GM03348 (cell line): ENCODE measurements at regions not wholly inside any gene's neighbourhood (a gene's known extent, or its start where the extent isn't known, plus 50 kb on each side); places are given as distances from the start of the nearest gene placed in this dataset.
"Not testable (repeated sequence)": the region's sequence is repeated elsewhere in the genome, so short reads cannot be mapped to it uniquely, and the experiment has no call there.

ENCODE experiments used
- DNase-seq: peaks from one replicate; pipeline ENCODE4 v3.0.0; 2012; ENCODE audit warnings: low spot score

DNA sequence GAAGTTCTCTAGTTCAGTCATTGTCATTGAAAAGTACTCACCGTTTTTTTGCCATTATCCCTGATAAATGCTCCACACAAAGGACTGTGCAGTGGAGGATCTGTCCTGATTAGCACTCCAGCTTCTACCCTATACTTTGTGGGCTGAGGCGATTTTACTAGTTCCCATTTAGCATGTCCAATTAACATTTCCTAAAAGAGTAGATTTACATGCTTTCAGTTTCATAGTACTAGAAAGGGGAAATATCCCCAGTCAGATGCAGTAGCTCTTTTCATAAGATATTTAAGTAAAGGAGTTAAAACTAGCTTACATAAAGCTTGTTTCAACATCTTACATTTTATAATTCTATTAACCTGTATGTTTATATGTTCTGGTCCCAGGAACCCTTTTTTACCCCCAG is 144.9 kb upstream of the APOOL start:
- DNase-seq = not testable (repeated sequence)

DNA sequence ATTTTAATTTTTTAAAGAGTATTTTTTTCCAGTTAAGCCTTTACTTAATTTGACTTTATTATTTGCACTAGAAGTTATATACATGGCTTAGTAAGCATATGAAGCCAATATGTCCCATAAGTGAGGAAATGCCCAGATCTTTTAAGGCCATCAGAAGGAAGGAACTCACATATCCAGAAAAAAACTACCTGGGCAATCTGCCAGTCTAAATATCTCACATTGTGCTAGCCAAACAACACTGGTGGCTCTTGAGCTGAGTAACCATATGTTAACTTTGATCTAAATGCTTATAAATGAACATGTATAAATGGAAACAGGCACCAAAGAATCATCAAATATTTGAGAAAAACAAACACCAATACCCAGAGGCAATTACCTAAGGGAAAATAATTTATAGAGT is 138.6 kb upstream of the APOOL start:
- no peak for DNase-seq

DNA sequence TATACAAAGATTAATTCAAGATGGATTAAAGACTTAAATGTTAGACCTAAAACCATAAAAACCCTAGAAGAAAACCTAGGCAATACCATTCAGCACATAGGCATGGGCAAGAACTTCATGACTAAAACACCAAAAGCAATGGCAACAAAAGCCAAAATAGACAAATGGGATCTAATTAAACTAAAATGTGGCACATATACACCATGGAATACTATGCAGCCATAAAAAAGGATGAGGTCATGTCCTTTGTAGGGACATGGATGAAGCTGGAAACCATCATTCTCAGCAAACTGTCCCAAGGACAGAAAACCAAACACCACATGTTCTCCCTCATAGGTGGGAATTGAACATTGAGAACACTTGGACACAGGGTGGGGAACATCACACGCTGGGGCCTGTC is 133.4 kb upstream of the APOOL start:
- not testable (repeated sequence) for DNase-seq

DNA sequence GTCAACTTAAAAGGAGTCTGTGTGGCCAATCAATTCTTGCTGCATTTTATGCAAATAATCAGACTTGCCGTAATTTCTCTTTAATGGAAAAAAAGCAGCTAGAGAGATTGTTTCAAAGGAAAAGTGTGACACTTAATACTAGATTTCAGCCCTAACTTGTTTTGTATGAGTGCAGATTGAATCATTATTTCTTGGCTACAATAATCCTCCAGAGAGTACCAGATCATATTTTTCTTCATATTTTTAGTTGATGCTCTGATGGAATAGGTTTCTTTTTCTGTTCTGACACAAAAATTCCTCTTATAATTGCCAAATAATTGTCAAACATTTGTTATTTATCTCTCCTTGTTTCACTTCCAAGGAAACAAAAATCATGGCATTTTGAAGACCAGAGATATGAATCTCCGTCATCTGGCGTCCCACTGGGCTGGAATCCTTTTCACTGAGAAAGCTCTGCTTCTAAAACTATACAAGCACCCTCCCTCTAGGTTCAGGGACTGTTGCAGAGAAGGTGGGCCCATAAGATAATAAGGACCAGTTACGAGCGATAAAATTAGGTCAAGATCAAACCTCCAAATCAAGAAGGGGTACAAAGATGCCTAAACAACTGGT is 131.4 kb upstream of the APOOL start:
- not testable (repeated sequence) for DNase-seq

DNA sequence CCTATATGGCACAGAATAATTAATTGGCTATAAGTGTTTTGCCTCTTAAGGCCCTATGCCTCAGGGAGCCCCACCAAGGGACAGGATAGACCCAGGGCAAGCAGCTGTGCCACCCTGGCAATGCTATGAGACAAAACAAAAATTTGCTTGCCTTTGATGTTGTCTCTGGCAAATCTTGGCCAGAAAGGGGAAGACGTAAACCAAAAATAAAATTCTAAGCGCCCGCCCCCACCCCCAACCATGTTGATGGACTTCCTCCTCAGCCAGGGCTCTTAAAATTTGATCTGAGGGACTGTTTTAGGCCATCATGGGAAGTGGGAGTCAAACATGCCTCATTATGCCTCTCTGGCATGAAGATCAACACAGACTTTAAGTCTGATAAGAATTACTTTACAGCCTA is 130.5 kb upstream of the APOOL start:
- DNase-seq = no peak

DNA sequence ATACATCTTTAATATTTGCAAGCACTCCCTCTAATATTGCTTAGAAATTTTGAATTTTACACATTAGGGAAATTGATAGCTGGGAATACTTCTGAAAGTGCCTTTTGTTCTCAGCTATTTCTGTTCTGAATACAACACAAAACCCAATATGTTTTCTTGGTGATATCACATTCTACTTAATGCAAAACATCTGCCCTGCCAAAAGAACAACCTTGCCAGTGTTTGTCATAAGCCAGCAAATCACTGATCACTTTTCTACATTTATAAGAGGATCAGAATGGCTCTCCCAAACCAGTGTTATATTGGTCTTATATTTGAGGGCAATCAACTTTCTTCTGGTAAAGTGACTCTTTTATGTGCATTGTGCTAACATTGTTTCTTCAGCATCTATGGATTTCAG is 126.8 kb upstream of the APOOL start:
- no peak for DNase-seq

DNA sequence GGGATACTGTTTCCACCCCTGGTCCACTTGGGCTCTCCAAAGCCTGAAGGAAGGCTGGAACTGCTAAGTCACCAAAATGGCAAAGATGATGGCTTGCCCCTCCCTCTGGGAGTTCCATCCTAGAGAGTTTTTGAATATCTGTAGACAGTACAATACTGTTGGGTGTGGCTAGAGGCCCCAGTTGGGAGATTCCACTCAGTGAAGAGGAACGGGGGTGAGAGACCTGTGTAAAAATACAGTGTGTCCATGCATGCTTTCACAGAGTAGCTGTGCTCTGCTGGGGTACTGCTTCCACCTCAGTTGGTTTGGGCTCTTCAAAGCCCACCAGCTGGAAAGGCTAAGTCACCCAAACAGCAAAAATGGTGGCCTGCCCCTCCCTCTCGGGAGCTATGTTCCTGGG is 109.8 kb upstream of the APOOL start:
- DNase-seq = no peak

DNA sequence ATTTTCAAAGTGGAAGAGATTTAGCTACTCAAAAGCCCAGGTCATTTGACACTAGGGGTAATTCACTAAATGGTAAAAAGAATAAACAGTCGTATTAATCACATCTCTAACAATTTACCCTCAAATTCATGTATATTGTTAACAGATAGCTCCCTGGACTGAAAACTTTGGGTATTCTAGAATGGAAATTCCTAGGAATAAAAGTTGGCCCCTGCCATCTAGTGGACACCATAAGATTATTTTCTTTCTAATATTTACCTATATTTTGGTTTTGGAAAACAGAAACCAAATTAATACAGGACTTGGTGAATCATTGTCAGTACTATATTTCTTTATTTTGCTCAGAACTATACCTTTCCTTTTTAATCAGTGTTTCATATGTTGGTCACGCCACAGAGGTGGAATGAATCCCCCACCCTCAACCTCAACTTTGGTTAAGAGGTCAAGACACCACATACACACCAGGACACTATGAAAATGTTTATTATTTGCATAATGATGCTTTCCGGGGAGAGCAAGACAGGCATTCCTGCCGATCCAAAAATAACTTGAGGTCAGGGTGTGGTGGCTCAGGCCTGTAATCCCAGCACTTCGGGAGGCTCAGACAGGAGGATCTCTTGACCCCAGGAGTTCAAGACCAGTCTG is 96.2 kb upstream of the APOOL start:
- DNase-seq = peak; percentile 7

DNA sequence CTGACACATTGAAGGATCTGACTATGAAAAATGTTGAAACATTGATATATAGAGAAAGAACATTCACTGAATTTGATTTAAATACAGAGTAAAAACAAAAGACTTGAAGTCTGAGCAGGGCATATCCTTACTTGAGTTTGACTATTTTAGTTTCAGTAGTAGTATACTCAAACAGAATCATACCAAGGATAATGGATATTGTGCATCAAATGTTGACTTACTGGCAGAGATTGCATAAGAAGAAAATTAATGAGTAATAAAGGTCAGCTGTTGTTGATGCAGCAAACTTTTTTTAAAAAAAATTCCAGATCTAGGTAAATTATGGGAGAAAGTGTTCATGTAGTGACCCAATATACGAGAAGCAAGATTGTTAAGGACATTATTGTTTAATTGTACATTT is 94.5 kb upstream of the APOOL start:
- DNase-seq = no peak

DNA sequence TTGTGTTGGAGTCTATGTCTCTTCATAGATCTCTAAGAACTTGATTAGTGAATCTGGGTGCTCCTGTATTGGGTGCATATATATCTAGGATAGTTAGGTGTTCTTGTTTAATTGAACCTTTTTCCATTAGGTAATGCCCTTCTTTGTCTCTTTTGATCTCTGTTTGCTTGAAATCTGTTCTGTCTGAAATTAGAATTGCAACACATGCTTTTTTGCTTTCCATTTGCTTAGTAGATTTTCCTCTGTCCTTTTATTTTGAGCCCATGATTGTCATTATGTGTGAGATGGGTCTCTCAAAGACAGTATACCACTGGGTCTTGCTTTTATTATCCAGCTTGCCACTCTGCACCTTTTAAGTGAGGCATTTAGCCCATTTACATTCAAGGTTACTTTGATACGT is 79.1 kb upstream of the APOOL start:
- DNase-seq = no peak

DNA sequence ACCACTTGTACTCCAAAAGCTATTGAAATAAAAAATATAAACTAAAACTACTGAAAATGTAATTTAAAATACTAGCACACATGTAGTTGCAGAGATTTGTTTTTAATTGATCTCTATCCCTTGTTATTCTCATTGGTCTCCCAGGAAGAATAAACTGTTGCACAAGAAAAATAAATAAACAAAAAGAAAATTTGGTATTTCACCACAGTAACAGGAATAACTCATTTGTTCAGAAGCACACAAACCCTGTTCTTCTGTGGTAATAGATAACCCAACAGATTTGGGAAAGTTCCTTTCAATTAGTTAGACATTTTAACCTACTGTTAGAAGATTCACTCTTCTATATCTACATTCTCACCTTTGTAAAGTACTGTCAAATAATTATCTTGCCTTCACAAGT is 70.9 kb upstream of the APOOL start:
- DNase-seq = no peak

DNA sequence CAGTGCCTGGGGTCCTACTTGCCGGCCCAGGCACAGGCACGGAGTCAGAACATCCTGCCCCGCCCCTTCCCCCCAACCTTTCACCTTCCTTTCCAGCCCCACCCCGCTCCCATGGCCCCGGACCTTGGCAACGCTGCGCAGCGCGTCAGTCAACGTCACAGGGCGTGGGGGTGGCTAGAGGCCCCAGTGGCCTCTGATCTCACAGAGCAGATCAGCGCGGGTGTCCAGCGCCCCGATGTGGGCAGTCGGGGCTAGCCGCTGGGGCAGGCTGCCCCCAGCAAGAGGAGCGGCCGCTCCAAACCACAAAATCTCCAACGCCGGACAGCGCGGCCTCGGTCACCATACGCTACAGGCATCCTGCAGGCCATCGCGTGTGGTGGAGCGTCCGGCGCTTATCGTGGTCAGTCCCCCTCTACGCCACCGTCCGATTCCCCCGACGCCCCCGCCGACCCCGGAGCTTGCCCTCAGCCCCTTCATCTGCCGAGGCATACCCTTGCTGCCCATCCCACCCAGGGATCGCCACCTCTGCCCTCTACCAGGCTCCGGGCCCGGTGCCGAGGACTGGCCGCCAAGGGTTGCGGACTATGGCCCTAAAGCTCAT is 69.6 kb upstream of the APOOL start:
- no peak for DNase-seq
